HUDEP-2 (cell line): ENCODE measurements at regions not wholly inside any gene's neighbourhood (a gene's known extent, or its start where the extent isn't known, plus 50 kb on each side); places are given as distances from the start of the nearest gene placed in this dataset.
"Not testable (repeated sequence)": the region's sequence is repeated elsewhere in the genome, so short reads cannot be mapped to it uniquely, and the experiment has no call there.

Experiments
- DNase-seq, 76 experiments: peaks; one replicate each; lab custom pipeline; 2025; ENCODE audit not compliant: unreplicated experiment in 76 of 76; lab: John Stamatoyannopoulos, UW

DNA sequence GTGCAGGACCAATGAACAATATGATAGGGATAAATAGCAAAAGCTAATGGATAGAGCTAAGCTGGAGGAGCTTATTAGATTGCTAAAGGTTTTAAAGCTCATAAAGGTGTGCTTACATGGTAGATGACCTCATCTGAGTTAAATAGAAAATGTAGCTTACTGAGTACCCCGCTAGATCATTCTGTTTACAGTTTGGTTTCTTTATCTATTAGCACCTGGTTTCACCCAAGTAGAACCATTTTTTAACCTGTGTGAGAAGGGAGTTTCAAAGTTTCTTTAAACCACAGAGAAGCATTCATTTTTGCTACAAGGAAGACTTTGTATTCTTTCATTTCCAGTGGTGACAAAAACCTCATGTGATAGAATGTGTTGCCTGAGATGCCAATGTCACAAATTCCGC is 1778.0 kb downstream of the LRRC4C start:
- DNase-seq = no peak

DNA sequence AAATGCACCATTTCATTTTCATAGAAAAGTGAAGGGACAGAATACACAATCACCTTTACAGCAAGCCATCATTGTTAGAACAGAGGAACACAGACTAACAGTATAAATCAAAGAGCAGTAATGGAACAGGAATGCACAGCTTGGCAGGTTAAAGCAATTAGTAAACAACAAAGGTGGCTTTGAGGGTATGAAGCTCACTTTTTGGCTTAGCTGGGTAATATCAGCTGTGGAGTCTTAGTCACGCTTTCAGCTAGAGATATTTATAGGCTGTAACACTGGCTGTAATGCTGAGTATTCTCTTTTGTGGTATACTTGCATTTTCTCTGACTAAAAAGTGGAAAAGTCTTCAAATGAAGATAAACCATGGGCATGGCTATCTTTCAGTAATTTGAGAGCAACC is 1780.5 kb downstream of the LRRC4C start:
- no peak for DNase-seq

DNA sequence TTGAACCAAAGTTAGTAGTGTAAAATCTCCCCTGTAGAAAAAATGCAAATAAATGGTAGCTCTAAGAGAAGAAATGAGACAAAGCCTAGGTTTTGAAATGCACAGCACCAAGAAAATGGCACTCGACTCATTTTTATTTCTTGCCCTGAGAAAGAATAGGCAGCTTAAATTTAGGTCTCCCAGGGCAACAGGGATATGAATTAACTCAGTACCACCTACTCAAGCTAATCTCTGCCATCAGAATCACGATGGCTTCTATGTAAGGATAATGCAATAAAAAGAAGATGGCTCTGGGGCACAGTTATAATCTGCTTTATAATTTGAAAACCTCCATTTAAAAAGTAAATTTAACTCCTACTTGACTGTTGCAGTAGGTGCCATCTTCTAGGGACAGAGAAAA is 1784.3 kb downstream of the LRRC4C start:
- no peak for DNase-seq

DNA sequence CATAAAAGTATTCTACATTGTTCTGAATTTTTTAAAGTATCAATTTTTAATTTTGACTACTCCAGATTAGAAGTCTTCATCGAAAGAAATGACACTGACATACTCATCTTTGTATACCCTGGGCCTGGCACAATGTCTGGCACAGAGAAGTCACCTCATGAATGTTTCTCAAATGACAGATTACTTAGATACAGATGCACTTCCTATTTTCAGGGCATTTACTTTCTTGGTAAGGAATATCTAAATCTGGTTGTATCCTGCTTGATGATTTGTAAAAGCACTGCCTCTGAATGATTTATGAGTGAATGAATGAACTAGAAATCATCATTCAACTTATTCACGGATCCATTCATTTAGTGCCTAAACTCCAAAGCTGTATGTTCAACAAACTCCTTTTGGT is 1784.7 kb downstream of the LRRC4C start:
- no peak for DNase-seq

DNA sequence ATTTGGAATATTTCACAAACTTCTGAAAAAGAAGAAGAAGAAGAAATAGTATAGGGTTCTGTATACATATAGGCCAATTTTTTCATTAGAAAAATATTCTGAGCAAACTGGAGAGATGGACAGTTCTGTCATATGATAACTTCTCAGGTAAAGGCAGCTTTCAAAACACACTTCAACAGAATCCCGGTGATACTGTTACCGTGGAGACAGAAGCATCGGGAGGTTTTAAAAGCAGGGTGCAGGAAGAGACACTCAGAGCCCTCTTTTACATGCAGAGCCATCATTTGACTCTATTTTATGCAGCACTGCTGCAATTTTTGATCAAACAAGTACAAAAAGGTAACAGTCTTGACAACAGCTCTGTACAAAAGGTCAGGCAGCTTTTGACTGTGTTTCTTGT is 1785.4 kb downstream of the LRRC4C start:
- no peak for DNase-seq

DNA sequence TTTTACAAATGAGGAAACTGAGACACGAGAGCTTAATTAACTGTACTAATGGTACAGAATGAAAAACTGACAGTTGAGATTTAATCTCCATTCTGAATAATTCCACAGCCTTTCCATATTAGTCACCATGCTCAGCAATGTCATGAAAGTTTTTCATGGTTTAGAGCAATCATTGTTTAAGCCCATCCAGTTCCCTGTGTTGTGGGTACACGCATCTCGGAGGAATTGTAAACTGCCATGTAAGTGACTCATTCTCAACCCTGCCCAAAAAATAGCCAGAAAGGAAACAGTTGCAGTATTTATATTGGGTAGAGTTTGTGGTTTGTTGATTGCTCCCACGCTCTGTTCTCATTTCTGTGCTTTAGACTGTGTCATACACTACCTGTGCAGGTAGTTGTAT is 1790.8 kb downstream of the LRRC4C start:
- no peak for DNase-seq

DNA sequence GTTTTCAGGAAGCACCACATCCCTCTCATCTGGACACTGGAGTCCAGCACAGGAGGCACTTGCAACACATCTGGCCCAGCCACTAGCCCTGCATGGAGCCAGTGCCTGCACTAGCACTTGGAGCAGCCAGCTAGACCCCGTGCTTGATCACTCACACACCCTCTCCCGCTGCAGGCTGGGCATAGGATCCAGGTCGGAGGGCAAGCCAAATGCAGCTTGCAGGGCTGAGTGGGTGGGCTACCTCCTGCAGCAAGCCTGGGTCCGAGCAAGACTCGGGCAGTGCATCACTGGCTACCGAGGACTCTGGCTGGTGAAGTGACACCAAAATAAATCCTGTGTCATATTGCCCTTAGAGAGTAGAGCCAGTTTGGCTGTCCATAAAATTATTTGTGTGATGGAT is 1795.4 kb downstream of the LRRC4C start:
- DNase-seq = no peak

DNA sequence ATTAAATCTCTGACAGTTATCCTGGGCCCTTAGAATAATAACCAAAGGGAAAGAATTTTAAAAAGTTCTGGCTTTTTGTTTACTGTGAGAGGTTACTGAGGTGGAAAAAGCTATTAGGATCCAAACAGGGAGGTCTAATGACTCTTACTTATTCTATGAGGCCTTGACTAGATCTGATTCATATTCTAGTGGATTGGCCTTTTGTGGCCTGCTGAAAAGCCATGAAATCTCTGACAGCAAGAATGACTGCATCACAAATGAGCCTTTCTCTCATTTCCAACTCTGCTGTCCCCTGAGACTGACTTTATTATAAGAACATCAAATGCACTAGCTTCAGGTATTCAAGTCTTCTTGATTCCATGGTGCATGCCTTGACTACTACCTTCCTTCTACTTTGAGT is 1797.6 kb downstream of the LRRC4C start:
- DNase-seq = no peak

DNA sequence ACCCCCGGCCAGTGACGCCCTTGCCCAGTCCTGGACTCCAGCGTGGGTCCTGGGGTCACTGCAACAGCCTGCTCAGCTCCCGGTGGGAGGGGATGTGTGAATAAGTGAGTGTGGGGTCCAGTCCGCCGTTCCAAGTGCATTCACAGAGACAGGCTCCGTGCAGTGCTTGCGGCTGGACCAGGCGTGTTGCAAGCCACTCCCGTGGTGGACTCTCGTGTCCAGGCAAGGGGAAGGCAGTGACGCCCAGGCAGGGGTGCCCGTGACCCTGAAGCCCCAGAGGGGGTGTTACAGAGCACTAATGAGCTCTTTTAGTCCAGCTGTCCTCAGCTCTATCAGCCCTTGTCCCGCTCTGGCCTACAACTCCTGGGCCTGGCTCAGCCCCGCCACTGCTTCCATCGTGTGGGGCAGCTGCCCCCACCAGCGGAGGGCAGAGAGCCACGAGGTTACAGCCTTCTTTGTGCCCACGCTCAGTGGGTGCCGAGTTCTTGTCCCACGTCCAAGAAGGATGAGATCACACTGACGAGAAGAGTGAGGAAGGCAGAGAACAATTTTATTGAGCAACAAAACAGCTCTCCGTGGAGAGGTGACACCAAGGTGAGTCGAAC is 1807.5 kb downstream of the LRRC4C start:
- DNase-seq = no peak

DNA sequence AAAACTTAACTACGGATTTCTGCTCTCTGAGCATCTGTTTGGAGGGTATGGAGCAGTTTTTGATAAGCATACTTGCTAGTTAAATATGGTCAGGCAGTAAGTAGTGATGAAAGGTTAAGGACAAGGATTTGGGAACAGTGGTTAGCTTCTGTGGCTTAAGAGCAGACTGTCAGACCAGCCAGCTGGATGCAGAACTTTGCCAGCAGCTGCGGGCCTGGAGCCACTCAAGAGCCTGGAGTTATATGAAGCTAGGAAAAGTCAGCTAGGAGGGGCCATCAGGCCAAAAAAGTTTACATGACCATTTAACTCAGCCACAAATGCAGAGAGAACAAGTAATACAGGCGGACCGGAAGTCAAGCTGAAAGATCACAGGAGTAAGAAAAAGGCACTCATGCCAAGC is 1817.7 kb downstream of the LRRC4C start:
- no peak for DNase-seq

DNA sequence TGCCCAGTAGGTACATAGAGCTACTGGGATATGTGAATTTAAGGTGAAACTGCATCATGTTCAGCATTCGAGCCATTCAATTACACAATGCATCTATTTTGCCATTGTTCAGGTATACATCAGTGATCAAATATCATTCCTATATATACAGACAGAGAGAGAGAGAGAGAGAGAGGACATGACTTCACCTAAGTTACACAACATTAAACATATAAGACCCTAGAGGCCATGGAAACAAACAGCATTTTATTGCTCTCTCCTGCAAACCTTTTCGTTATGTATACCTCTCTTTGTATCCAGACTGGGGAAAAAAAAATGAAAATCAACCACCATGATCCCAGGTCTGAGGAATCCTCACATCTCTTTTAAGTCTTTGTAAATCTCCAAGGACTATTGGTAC is 1829.1 kb downstream of the LRRC4C start:
- no peak for DNase-seq

DNA sequence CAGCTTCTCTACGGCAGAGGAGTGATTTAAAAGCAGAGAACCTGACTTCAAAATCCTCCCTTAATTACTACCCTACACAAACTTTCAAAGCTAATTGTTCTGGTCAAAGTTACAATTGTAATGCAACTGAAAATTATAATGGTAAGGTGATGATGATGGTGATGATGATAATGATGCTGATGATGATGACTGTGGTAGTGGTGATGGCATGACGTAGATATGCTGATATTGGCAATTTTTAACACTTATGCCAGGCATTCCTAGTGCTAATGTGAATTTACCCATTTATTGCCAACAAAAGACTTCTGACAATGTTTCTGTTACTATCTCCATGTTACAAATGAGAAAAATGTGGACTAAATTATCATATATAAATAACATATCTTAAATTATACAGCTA is 1831.1 kb downstream of the LRRC4C start:
- DNase-seq = no peak

DNA sequence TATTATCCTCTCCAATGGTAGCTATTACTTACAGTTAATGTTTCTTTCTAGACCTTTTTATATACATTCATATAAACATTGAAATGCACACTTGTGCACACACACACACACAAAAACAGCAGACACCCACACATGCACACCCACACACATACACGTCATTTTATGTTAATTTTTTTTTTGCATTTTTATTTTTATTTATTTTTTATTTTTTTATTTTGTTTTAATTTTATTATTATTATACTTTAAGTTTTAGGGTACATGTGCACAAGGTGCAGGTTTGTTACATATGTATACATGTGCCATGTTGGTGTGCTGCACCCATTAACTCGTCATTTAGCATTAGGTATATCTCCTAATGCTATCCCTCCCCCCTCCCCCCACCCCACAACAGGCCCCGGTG is 1839.1 kb downstream of the LRRC4C start:
- not testable (repeated sequence) for DNase-seq

DNA sequence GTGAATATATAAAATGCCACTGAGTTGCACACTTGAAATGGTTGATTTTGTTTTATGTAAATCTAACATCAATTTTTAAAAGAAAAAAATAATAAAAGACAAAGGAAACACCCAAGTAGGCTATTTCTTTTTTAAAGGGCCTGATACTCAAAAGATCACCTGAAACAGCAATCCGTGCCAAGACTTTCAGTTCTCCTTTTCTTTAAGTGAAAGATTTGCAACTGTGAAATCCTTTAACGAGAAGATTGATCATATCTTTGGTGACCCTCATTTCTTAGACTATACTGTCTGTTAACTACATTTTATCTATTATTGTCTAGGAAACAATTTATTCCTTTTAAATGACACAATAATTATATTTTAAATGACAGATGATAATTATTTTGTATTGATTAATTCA is 1841.5 kb downstream of the LRRC4C start:
- no peak for DNase-seq

DNA sequence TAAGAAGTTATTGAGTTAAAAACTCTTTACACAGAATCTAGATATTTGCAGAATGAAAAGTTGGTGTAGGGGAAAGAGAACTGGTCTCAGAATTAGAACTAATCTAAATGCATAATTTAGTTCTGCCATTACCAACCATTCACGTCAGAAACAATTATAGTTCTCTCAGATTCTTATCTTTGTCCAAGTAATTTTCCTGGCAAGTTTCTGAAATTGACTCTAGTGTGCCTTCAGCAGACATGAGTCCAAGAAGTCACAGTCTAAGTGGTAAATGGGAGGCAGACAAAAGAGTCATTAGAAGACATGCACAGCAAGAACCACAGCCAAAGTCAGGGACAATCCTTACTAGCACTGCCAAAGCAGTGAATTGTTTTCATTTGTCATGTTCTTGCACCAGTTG is 1870.1 kb downstream of the LRRC4C start:
- DNase-seq = no peak

DNA sequence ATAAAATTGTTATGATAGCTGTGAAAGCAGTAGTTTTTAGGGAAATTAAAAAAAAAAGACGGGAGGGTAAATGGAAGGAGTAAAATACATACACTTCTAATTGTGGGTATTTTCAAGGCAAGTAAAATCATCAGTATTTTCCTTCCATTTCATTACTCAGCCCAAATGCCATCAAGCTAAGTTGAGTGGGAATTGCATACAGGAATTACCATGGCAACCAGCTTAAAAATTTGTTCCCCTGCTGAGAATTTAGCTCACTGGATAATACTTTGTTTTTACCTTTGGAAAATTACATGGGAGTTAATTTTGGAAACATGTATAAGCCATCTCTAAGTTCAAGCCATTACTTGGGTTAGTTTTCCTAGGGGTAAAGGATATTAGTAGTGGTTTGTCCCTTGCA is 1873.4 kb downstream of the LRRC4C start:
- DNase-seq = no peak

DNA sequence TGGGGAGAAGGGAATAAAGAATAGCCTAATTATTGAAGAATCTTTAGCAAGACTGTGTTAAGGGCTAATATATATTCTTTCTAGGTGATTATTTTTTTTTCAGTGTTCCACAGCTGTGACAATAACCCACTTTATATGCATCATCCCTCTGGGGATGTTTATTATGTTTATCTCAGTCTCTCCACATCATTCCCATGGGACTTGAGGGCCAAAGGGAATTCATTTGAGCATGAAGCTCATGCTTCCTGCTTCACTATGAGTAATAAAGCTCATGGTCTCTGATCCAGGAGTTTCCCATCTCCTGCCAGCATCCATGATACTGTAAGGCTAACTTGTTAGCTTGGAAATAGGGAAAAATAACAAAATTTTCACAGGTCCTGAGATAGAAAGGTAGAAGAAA is 1888.4 kb downstream of the LRRC4C start:
- DNase-seq = no peak

DNA sequence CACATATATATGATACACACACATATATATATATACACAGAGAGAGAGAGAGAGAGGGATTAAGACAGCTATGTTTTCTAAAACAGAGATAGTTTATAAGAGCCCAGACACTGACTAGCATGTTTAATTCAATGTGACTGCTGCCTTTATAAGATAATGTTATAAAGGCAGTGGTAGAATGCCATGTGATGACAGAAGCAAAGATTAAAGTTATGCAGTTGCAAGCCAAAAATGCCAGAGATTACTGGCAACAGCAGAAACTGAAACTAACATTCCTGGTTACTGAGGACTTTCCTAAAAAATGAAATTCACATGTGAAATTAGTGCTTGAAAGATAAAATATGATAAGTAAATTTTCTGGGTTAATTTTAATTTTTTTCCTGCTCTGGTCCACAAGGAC is 1888.9 kb downstream of the LRRC4C start:
- DNase-seq = peak in 2 of 76 experiments; percentile 1 to 5

DNA sequence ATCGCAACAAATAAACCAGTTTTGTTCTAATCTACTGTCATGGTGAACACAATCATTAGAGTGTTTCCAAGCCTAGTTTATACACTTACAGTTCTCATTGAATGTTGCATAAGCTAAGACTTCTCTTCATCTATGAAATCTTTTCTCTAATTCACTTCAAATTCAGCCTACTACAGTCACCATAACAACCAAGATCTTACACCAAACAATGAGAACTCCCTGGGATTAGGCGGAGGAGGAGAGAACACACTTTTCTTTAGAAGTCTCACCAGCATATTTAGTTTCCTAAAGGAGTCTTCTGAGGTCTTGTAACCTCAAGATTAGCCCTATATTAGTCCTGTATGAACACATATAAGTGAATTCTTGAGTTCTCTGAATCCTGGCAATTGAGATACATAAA is 1889.7 kb downstream of the LRRC4C start:
- no peak for DNase-seq

DNA sequence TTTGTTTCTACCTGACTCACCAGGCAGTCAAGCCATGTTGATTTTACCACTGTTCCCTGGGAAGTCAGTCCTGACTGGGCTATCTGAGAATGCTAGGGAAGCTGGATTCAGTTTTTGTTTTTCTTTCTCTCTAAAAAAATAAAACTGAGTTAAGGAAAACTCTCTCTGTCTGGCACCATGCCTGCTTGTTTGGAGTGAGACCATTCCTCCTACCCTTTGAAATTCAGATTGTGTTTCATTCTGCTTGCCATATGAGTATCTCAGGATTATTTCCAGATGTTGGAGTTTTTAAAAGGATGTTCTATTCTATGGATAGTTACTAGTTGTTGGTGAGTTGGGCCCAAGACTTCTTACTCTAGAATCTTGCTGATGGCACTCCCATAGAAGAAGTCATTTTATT is 1917.0 kb downstream of the LRRC4C start:
- DNase-seq = no peak

DNA sequence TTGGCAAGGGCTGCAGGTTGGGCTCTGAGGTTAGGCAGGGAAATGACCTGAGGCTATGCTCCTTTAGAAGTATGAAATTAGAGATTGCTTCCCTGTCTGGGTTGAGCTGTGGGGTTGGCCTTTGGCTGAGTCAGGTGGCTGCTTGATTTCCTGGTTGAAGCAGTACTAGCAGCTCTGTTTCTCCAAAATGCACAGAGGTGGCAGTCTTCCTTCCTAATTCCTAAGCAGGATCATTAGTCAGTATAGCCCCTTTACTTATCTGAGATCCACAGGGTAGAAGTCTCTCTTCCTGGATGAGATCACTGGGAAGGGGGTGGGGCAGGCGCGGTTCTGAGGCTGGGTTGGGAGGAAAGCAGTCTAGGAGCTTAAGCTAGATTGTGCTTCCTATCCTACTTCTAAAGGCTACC is 1917.5 kb downstream of the LRRC4C start:
- DNase-seq = no peak

DNA sequence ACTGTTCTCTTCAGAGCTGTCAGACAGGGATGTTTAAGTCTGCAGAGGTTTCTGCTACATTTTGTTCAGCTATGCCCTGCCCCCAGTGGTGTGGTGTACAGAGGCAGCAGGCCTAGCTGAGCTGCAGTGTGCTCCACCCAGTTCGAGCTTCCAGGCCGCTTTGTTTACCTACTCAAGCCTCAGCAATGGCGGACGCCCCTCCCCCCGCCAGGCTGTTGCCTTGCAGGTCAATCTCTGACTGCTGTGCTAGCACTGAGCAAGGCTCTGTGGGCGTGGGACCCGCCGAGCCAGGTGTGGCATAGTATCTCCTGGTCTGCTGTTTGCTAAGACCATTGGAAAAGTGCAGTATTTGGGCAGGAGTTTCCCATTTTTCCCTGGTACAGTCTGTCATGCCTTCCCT is 1923.1 kb downstream of the LRRC4C start:
- not testable (repeated sequence) for DNase-seq
